ENCODE measurements at regions not wholly inside any gene's neighbourhood (a gene's known extent, or its start where the extent isn't known, plus 50 kb on each side); places are given as distances from the start of the nearest gene placed in this dataset.
A peak's percentile ranks its signal among the peaks of the same experiment; 100 is the strongest.

DNA sequence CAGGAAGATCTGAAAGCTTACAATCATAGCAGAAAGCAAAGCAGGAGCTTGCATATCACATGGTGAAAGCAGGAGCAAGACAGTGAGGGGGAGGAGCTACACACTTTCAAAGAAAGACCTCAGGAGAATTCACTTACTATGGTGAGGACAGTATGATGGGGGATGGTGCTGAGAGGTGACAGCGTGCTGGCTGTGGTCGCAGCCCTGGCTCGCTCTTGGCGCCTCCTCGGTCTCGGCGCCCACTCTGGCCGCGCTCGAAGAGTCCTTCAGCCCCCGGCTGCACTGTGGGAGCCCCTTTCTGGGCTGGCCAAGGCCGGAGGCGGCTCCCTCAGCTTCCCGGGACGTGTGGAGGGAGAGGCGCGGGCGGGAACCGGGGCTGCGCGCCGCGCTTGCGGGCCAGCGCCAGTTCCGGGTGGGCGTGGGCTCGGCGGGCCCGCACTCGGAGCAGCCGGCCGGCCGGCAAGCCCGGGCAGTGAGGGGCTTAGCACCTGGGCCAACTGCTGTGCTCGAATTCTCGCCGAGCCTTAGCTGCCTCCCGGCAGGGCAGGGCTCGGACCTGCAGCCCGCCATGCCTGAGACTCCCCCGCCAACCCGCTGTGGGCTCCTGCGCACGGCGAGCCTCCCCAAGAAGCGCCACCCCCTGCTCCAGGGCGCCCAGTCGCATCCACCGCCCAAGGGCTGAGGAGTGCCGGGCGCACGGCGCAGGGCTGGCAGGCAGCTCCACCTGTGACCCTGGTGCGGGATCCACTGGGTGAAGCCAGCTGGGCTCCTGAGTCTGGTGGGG is 131.9 kb upstream of the SPATS2L start:
- Mint-ChIP-seq H3K9me3 (peaks cover 4% of the 10 kb centered on the region), H3K27me3 (ENCODE audit: insufficient read depth, low read depth) (peaks cover 5% of the 10 kb centered on the region), H3K27ac (no peak overlapping the region), H3K36me3 (peaks cover 2% of the 10 kb centered on the region), H3K4me3 (no peak overlapping the region), H3K4me1 (peaks cover 6% of the 10 kb centered on the region)
- H3K4me1 ChIP-seq = no peaks in the 10 kb centered on the region
- H3K79me2 ChIP-seq (ENCODE audit: low read depth) = no peaks in the 10 kb centered on the region
- H3K27ac ChIP-seq = no peak overlapping the region
- H2AFZ ChIP-seq (replicated peaks) = no peak overlapping the region
- no peaks in the 10 kb centered on the region for H3F3A ChIP-seq (ENCODE audit: low read depth)
- no peaks in the 10 kb centered on the region for H3K36me3 ChIP-seq
- H3K4me2 ChIP-seq = no peak overlapping the region
- no peak overlapping the region for H3K9ac ChIP-seq
- H3K27me3 ChIP-seq = no peaks in the 10 kb centered on the region
- H4K20me1 ChIP-seq (ENCODE audit: low read depth) = no peaks in the 10 kb centered on the region
- no peak overlapping the region for H3K4me3 ChIP-seq
- TF ChIP-seq, protein P1, sequence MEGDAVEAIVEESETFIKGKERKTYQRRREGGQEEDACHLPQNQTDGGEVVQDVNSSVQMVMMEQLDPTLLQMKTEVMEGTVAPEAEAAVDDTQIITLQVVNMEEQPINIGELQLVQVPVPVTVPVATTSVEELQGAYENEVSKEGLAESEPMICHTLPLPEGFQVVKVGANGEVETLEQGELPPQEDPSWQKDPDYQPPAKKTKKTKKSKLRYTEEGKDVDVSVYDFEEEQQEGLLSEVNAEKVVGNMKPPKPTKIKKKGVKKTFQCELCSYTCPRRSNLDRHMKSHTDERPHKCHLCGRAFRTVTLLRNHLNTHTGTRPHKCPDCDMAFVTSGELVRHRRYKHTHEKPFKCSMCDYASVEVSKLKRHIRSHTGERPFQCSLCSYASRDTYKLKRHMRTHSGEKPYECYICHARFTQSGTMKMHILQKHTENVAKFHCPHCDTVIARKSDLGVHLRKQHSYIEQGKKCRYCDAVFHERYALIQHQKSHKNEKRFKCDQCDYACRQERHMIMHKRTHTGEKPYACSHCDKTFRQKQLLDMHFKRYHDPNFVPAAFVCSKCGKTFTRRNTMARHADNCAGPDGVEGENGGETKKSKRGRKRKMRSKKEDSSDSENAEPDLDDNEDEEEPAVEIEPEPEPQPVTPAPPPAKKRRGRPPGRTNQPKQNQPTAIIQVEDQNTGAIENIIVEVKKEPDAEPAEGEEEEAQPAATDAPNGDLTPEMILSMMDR (IDR thresholded peaks at IDR 0.05) = no peak
- no peak for TF ChIP-seq EZH2 (IDR thresholded peaks at IDR 0.05)
- no peak for TF ChIP-seq EZH2phosphoT487 (IDR thresholded peaks at IDR 0.05)
- no peaks in the 10 kb centered on the region for H3K9me3 ChIP-seq (ENCODE audit: low read depth)
- no peak for DNase-seq (ENCODE audit: low spot score)

DNA sequence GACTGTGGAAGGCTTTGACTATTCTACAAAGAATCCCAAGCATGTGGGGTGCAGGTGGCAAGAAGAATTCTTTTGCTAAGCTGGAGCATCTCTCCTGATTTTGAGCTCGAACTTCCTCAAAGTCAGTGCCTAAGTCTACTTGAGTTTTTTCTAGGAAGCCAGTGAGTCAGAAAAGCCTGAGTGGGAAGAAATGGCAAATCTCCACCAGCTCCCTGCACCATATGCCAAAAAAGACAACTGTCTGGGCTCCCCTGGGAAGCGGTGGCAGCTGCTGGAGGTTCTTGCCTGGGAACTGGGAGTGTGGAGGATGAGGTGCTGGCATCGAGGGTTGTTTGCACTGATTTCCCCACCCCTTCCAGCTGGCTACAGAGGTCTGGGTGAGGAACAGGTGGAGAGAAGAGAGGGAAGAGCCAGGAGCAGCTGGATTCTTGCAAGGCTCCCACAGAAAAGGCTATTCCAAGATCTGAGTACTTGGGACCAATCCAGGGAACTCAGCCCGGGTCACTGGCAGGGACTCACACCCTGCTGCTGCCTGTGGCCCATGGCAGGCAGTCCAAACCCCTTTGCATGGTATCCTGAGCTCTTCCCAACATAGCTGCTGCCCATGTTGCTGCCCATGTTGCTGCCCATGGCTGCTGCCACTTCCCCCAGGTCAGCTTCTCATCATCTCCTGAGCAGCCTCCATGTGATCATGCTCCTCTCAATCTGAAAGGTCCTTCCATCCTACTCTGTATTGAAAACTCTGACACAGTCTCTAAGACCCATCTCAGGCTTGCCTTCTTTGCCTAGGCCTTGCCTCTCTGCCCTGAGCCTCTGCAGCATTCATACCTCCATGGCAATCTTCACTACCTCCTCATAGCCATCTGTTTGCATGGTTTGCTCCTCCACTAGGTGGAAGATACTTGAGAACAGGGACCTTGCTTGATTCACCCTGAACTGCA is 128.3 kb upstream of the SPATS2L start:
- H3F3A ChIP-seq (ENCODE audit: low read depth) = no peaks in the 10 kb centered on the region
- H3K36me3 ChIP-seq = no peaks in the 10 kb centered on the region
- no peaks in the 10 kb centered on the region for H3K79me2 ChIP-seq (ENCODE audit: low read depth)
- peaks cover 2% of the 10 kb centered on the region for H3K36me3 Mint-ChIP-seq
- H3K9me3 Mint-ChIP-seq = peaks cover 4% of the 10 kb centered on the region
- no peak for DNase-seq (ENCODE audit: low spot score)
- H3K4me1 ChIP-seq = no peaks in the 10 kb centered on the region
- peaks cover 7% of the 10 kb centered on the region for H3K27me3 Mint-ChIP-seq (ENCODE audit: insufficient read depth, low read depth)
- H3K4me2 ChIP-seq = no peak overlapping the region
- H3K27me3 ChIP-seq = no peaks in the 10 kb centered on the region
- H3K4me3 Mint-ChIP-seq = no peak overlapping the region
- no peaks in the 10 kb centered on the region for H3K9me3 ChIP-seq (ENCODE audit: low read depth)
- H4K20me1 ChIP-seq (ENCODE audit: low read depth) = no peaks in the 10 kb centered on the region
- no peak overlapping the region for H3K27ac ChIP-seq
- peak overlapping the region; percentile 4 for H3K27ac Mint-ChIP-seq
- no peak overlapping the region for H3K9ac ChIP-seq
- no peak overlapping the region for H3K4me3 ChIP-seq
- peaks cover 8% of the 10 kb centered on the region for H3K4me1 Mint-ChIP-seq
- TF ChIP-seq EZH2phosphoT487 (IDR thresholded peaks at IDR 0.05) = no peak
- TF ChIP-seq EZH2 (IDR thresholded peaks at IDR 0.05) = no peak
- TF ChIP-seq, protein P1 (IDR thresholded peaks at IDR 0.05) = no peak
- H2AFZ ChIP-seq (replicated peaks) = no peak overlapping the region

DNA sequence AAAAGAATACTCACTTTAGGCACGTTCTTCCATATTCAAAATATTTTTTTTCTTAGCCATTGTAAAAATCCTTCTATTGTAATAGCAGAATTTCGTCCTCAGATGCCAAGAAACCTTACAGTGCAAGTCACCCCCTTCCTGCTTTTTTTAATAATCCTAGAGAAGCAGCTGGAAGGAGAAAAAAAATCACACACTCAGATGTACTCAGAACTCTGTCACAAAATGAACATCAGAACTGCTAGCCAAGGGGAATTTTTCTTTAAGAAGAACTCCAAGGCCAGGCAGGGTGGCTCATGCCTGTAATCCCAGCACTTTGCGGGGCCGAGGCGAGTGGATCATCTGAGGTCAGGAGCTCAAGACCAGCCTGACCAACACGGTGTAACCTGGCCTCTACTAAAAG is 127.3 kb upstream of the SPATS2L start:
- Histone ChIP-seq H3K4me1 (no peaks in the 10 kb centered on the region), H3K36me3 (no peaks in the 10 kb centered on the region), H3K9me3 (ENCODE audit: low read depth) (no peaks in the 10 kb centered on the region), H3K4me3 (no peak overlapping the region), H3K4me2 (no peak overlapping the region), H3K27ac (no peak overlapping the region), H3K27me3 (no peaks in the 10 kb centered on the region), H3K9ac (no peak overlapping the region), H3K79me2 (ENCODE audit: low read depth) (no peaks in the 10 kb centered on the region), H2AFZ (replicated peaks) (no peak overlapping the region), H4K20me1 (ENCODE audit: low read depth) (no peaks in the 10 kb centered on the region), H3F3A (ENCODE audit: low read depth) (no peaks in the 10 kb centered on the region)
- no peak overlapping the region for H3K27ac Mint-ChIP-seq
- peaks cover 4% of the 10 kb centered on the region for H3K27me3 Mint-ChIP-seq (ENCODE audit: insufficient read depth, low read depth)
- DNase-seq (ENCODE audit: low spot score) = no peak
- H3K4me3 Mint-ChIP-seq = no peak overlapping the region
- TF ChIP-seq EZH2 (IDR thresholded peaks at IDR 0.05) (no peak), EZH2phosphoT487 (IDR thresholded peaks at IDR 0.05) (no peak)
- TF ChIP-seq, protein P1 (IDR thresholded peaks at IDR 0.05) = no peak
- H3K4me1 Mint-ChIP-seq = peaks cover 7% of the 10 kb centered on the region
- peaks cover 2% of the 10 kb centered on the region for H3K36me3 Mint-ChIP-seq
- peaks cover 2% of the 10 kb centered on the region for H3K9me3 Mint-ChIP-seq
